DND-41 (cell line): ENCODE measurements at regions not wholly inside any gene's neighbourhood (a gene's known extent, or its start where the extent isn't known, plus 50 kb on each side); places are given as distances from the start of the nearest gene placed in this dataset.

ENCODE experiments used
- ATAC-seq: fragments of 200-7000 bp; cut with Tn5 transposase; 3 replicates; pipeline ENCODE4 v1.9.1; 2021; ENCODE audit warnings: low read depth; ENCODE audit not compliant: insufficient read depth
- DNase-seq: peaks from one replicate; pipeline ENCODE4 v3.0.0-alpha.2; 2020
- H2AFZ ChIP-seq: 2 replicates; pipeline ENCODE4 v1.6.0; 2012; ENCODE audit warnings: low read depth, low read length
- H3K27ac ChIP-seq: 2 replicates; pipeline ENCODE4 v1.5.1; 2012; ENCODE audit warnings: low read length, inconsistent platforms
- H3K27me3 ChIP-seq: fragments of 200-600 bp; sonication (generic); 2 replicates; pipeline ENCODE4 v1.6.0; 2012; ENCODE audit warnings: low read length, mild to moderate bottlenecking, inconsistent platforms; ENCODE audit not compliant: insufficient read depth, poor library complexity
- H3K36me3 ChIP-seq: 2 replicates; pipeline ENCODE4 v1.5.1; 2012; ENCODE audit warnings: low read length, inconsistent platforms; ENCODE audit not compliant: insufficient read depth
- H3K4me1 ChIP-seq: 2 replicates; pipeline ENCODE4 v1.5.1; 2012; ENCODE audit warnings: mild to moderate bottlenecking, low read length; ENCODE audit not compliant: insufficient read depth
- H3K4me2 ChIP-seq: 2 replicates; pipeline ENCODE4 v1.6.0; 2012; ENCODE audit warnings: mild to moderate bottlenecking, moderate library complexity, low read length, inconsistent platforms; ENCODE audit not compliant: insufficient read depth
- H3K4me3 ChIP-seq, 2 experiments: fragments of 200-600 bp in 1 of 2; shearing (Covaris generic) in 1 of 2; 2 replicates each; pipeline ENCODE4 v1.5.1; 2012 to 2016; ENCODE audit warnings: inconsistent platforms in 2 of 2, low read length in 2 of 2, mild to moderate bottlenecking in 2 of 2, low read depth in 1 of 2, moderate library complexity in 1 of 2
- H3K79me2 ChIP-seq: 2 replicates; pipeline ENCODE4 v1.6.0; 2012; ENCODE audit warnings: low read length, inconsistent platforms; ENCODE audit not compliant: insufficient read depth
- H3K9ac ChIP-seq: 2 replicates; pipeline ENCODE4 v1.6.0; 2012; ENCODE audit warnings: low read depth, mild to moderate bottlenecking, inconsistent platforms, low read length, moderate library complexity
- H3K9me3 ChIP-seq: 2 replicates; pipeline ENCODE4 v1.5.1; 2012; ENCODE audit warnings: low read length, moderate library complexity, mild to moderate bottlenecking, inconsistent platforms; ENCODE audit not compliant: insufficient read depth, severe bottlenecking
- H4K20me1 ChIP-seq: 2 replicates; pipeline ENCODE4 v1.6.0; 2012; ENCODE audit warnings: low read length; ENCODE audit not compliant: insufficient read depth
- CTCF ChIP-seq: IDR thresholded peaks from 2 replicates; pipeline ENCODE4 v1.5.1; 2012; ENCODE audit warnings: borderline replicate concordance, low read length, moderate library complexity, mild to moderate bottlenecking; ENCODE audit not compliant: poor library complexity, severe bottlenecking; ENCODE audit errors: extremely low read depth
- EZH2 ChIP-seq: IDR thresholded peaks from 3 replicates; pipeline ENCODE4 v1.6.1; 2012; ENCODE audit warnings: borderline replicate concordance, low read depth, mild to moderate bottlenecking, moderate library complexity, low read length, inconsistent platforms; ENCODE audit not compliant: severe bottlenecking

GRCh38 chr20:40234593-40234992, 454.4 kb downstream of the MAFB start:
- no peak overlapping the region for H3K9ac ChIP-seq
- TF ChIP-seq CTCF (no peak), EZH2 (no peak)

GRCh38 chr20:40233406-40233805, 455.6 kb downstream of the MAFB start:
- Histone ChIP-seq H3K27me3 (peaks cover 32% of the 10 kb centered on the region), H3K9me3 (no peaks in the 10 kb centered on the region), H3K4me2 (no peak overlapping the region), H3K36me3 (no peaks in the 10 kb centered on the region), H3K4me1 (no peaks in the 10 kb centered on the region), H3K27ac (no peak overlapping the region), H3K79me2 (no peaks in the 10 kb centered on the region), H4K20me1 (no peaks in the 10 kb centered on the region), H3K4me3 (no peak overlapping the region), H3K9ac (no peak overlapping the region), H2AFZ (no peak overlapping the region)
- TF ChIP-seq CTCF = no peak
- no peak for TF ChIP-seq EZH2
- DNase-seq (no peak), ATAC-seq (no peak)

More at GRCh38 chr20:40234593-40234992, 454.4 kb downstream of the MAFB start:
- H3K9me3 ChIP-seq = no peaks in the 10 kb centered on the region
- no peaks in the 10 kb centered on the region for H3K79me2 ChIP-seq
- H3K4me3 ChIP-seq = no peak overlapping the region
- ATAC-seq (no peak), DNase-seq (no peak)
- H2AFZ ChIP-seq = no peak overlapping the region
- H3K4me1 ChIP-seq = no peaks in the 10 kb centered on the region
- no peak overlapping the region for H3K27ac ChIP-seq
- peaks cover 36% of the 10 kb centered on the region for H3K27me3 ChIP-seq
- no peaks in the 10 kb centered on the region for H4K20me1 ChIP-seq
- H3K36me3 ChIP-seq = no peaks in the 10 kb centered on the region
- no peak overlapping the region for H3K4me2 ChIP-seq

- Histone ChIP-seq H3K9ac (no peak overlapping the region), H4K20me1 (no peaks in the 10 kb centered on the region), H3K4me2 (no peak overlapping the region), H3K4me1 (no peaks in the 10 kb centered on the region), H2AFZ (no peak overlapping the region), H3K36me3 (no peaks in the 10 kb centered on the region), H3K79me2 (no peaks in the 10 kb centered on the region), H3K9me3 (no peaks in the 10 kb centered on the region), H3K27me3 (peaks cover 32% of the 10 kb centered on the region), H3K27ac (no peak overlapping the region), H3K4me3 (no peak overlapping the region)
- no peak for TF ChIP-seq CTCF
- TF ChIP-seq EZH2 = no peak
- DNase-seq (no peak), ATAC-seq (no peak)
These were observed 456.3 kb downstream of the MAFB start for GRCh38 chr20:40232756-40233155.

- Histone ChIP-seq H3K4me3 (no peak overlapping the region), H3K79me2 (no peaks in the 10 kb centered on the region), H3K9me3 (no peaks in the 10 kb centered on the region), H3K9ac (no peak overlapping the region), H3K36me3 (no peaks in the 10 kb centered on the region), H3K27ac (no peak overlapping the region), H3K4me1 (no peaks in the 10 kb centered on the region), H3K4me2 (no peak overlapping the region), H3K27me3 (peaks cover 32% of the 10 kb centered on the region), H2AFZ (no peak overlapping the region), H4K20me1 (no peaks in the 10 kb centered on the region)
- no peak for TF ChIP-seq CTCF
- TF ChIP-seq EZH2 = no peak
- DNase-seq = no peak
- ATAC-seq = no peak
These were observed 456.8 kb downstream of the MAFB start for GRCh38 chr20:40232273-40232672.
